ENCODE measurements at regions not wholly inside any gene's neighbourhood (a gene's known extent, or its start where the extent isn't known, plus 50 kb on each side); places are given as distances from the start of the nearest gene placed in this dataset.
"Not testable (repeated sequence)": the region's sequence is repeated elsewhere in the genome, so short reads cannot be mapped to it uniquely, and the experiment has no call there.

DNA sequence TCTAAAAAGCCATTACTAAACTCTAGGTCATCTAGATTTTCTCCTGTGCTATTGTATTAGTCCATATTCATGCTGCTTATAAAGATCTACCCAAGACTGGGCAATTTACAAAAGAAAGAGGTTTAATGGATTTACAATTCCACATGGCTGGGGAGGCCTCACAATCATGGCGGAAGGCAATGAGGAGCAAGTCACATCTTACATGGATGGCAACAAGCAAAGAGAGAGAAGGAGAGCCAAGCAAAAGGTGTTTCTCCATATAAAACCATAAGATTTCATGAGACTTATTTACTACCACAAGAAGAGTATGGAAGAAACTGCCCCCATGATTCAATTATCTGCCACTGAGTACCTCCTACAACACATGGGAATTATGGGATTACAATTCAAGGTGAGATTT, 69.6 kb upstream of the CCDC6 start:
- not testable (repeated sequence) for H3K4me1 ChIP-seq; H3K36me3 ChIP-seq; DNase-seq (ENCODE audit: low spot score); H3K27ac ChIP-seq; H3K4me3 ChIP-seq; H3K27me3 ChIP-seq
- peaks cover 0 to 29% of the 10 kb centered on the region in 2 donors for H3K9me3 ChIP-seq

DNA sequence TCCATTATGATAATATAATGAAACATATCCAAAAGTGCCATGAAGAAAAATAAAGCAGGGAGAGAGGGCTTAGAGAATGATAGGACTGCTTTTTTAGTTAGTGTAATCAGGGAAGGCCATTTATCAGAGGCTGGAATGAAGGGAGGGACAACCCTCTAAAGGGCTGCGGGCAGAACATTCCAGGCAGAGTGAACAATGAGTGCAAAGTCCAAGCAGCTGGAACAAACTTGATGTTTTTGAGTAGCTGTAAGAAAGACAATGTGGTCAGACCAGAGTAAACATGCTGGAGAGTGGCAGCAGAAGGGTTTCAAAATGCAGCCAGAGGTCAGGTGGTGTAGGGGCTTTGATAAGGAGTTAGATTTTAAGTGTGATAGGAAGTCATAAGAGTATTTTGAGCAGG, 65.6 kb upstream of the CCDC6 start:
- DNase-seq (ENCODE audit: low spot score): no peak
- Histone ChIP-seq H3K4me3 (no peak overlapping the region), H3K4me1 (no peaks in the 10 kb centered on the region), H3K9me3 (peaks cover 0 to 10% of the 10 kb centered on the region in 2 donors), H3K27ac (peak overlapping the region in 1 of 2 donors; percentile 4), H3K27me3 (no peaks in the 10 kb centered on the region), H3K36me3 (no peaks in the 10 kb centered on the region)
- TF ChIP-seq, protein P1, sequence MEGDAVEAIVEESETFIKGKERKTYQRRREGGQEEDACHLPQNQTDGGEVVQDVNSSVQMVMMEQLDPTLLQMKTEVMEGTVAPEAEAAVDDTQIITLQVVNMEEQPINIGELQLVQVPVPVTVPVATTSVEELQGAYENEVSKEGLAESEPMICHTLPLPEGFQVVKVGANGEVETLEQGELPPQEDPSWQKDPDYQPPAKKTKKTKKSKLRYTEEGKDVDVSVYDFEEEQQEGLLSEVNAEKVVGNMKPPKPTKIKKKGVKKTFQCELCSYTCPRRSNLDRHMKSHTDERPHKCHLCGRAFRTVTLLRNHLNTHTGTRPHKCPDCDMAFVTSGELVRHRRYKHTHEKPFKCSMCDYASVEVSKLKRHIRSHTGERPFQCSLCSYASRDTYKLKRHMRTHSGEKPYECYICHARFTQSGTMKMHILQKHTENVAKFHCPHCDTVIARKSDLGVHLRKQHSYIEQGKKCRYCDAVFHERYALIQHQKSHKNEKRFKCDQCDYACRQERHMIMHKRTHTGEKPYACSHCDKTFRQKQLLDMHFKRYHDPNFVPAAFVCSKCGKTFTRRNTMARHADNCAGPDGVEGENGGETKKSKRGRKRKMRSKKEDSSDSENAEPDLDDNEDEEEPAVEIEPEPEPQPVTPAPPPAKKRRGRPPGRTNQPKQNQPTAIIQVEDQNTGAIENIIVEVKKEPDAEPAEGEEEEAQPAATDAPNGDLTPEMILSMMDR (IDR thresholded peaks at IDR 0.05): no peak

DNA sequence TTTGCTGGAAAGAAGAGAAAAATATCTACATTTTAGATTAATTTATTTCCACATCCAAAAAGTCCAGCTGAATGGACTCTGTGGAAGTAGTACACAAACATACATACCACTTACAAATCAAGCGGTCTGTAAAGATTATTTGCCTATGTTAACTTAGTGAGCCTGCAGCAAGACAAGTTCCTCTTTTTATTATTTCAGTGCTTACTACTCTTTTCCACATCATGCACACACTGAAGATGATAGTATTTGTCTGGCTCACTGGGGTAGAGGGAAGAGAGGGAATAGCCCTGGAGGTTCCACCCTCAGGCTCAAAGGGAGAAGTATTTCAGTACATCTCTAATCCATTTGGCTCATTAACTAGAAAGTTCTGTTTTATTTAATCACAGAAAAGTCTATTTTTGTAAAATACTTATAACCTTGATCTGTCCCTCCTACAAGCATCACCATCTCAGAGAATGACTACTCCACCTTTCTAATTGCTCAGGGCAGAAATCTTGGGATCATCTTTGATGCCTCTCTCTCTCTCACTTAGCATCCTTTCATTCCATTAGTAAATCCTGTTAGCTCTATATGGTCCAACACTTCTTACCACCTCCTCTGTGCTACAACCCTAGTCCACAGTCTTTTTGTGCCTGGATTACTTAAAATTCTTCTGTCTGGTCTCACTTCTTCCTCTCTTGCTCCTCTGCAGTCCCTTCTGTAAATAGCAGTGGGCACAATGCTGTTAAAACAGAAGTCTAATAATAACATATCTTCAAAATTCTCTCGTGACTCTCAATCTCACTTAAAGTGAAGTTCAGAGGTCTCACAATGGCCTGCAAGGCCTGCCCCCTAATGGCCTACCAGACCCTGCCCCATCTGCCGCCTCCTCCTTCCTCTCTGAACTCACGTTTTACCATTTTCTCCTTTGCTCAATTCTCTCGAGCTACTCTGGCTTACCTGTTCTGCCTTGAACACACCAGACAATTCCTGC, 64.3 kb upstream of the CCDC6 start:
- Histone ChIP-seq H3K36me3 (no peaks in the 10 kb centered on the region), H3K4me1 (no peaks in the 10 kb centered on the region), H3K9me3 (peaks cover 0 to under 1% of the 10 kb centered on the region in 2 donors), H3K27me3 (no peaks in the 10 kb centered on the region), H3K27ac (no peak overlapping the region), H3K4me3 (no peak overlapping the region)
- DNase-seq (ENCODE audit: low spot score): no peak
- TF ChIP-seq, protein P1 (IDR thresholded peaks at IDR 0.05): no peak

- DNase-seq (ENCODE audit: low spot score): no peak
- H3K4me1 ChIP-seq: no peaks in the 10 kb centered on the region
- no peak overlapping the region for H3K27ac ChIP-seq
- no peaks in the 10 kb centered on the region for H3K27me3 ChIP-seq
- TF ChIP-seq, protein P1 (IDR thresholded peaks at IDR 0.05): no peak
- no peaks in the 10 kb centered on the region for H3K9me3 ChIP-seq
- no peaks in the 10 kb centered on the region for H3K36me3 ChIP-seq
- no peak overlapping the region for H3K4me3 ChIP-seq
Measured at GRCh38 chr10:59968705-59969104, 62.3 kb upstream of the CCDC6 start.

DNA sequence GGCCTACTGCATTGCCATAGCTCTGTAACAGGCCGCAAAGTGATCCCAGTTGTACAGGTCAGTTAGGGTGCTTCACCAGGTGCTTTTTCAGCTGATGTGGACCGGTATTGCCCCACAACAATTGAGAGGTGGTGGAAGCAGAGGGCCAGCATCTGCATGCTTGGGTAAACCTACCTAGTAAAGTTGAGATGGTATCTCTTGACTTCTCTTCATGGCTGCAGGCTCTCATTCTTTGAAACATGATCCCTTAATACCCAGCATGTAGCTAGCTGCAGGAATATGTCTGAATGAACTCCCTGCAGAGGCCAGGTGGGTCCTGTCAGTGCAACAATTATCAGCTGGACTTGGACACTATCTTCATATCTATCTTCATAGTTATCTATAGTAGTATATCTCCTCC, 60.7 kb upstream of the CCDC6 start:
- TF ChIP-seq, protein P1 (IDR thresholded peaks at IDR 0.05): no peak
- Histone ChIP-seq H3K36me3 (no peaks in the 10 kb centered on the region), H3K27me3 (no peaks in the 10 kb centered on the region), H3K27ac (no peak overlapping the region), H3K4me1 (no peaks in the 10 kb centered on the region), H3K9me3 (no peaks in the 10 kb centered on the region), H3K4me3 (no peak overlapping the region)
- no peak for DNase-seq (ENCODE audit: low spot score)

DNA sequence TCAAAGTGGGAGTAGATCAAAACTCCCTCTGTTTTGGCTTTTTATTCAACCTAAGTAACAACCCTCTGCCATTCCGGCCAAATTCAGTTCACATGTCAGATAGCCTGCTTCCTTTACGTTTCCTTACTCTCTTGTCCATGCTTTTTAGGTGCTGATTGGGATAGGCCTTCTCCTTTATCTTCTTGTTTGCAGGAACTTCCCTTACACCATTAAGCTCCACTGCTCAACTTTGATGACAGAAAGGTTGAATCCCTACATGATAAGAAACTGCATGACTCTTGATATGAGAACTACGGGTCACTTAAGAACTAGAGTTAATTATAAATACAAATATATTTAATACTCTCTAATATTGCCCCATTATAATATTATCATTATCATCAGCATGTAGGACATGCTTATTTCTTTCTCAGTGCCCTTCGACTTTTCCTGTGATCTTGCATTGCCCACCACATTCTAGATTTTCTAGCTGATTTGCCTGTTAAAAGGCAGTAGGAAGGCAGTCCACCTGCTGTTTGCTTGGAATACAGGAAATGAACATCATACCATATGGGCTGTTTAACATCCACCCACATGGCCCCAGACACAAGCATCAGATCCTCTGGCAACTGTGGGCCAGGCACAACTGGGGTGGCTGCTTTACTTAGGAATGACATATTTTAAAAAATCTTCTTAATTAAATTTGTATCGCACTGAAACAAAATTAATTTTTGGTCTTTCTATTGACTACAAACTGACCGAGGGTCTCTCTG, 59.7 kb upstream of the CCDC6 start:
- Histone ChIP-seq H3K4me3 (no peak overlapping the region), H3K9me3 (no peaks in the 10 kb centered on the region), H3K4me1 (no peaks in the 10 kb centered on the region), H3K27me3 (no peaks in the 10 kb centered on the region), H3K36me3 (no peaks in the 10 kb centered on the region), H3K27ac (no peak overlapping the region)
- TF ChIP-seq, protein P1 (IDR thresholded peaks at IDR 0.05): no peak
- DNase-seq (ENCODE audit: low spot score): no peak
